Large intestine (tissue), 3 donors: ENCODE measurements at regions not wholly inside any gene's neighbourhood (a gene's known extent, or its start where the extent isn't known, plus 50 kb on each side); places are given as distances from the start of the nearest gene placed in this dataset.
"Not testable (repeated sequence)": the region's sequence is repeated elsewhere in the genome, so short reads cannot be mapped to it uniquely, and the experiment has no call there.

Experiments
- DNase-seq, 2 donors: peaks; one replicate each; pipeline versions ENCODE4 v3.0.0 to v3.0.0-alpha.2; 2013
- H3K27ac ChIP-seq: one replicate; pipeline ENCODE4 v1.5.1; 2013; ENCODE audit warnings: low read length
- H3K27me3 ChIP-seq: 2 replicates; pipeline ENCODE4 v1.6.1; 2013; ENCODE audit warnings: low read length; ENCODE audit not compliant: control insufficient read depth, insufficient read depth
- H3K36me3 ChIP-seq: 2 replicates; pipeline ENCODE4 v1.6.1; 2013; ENCODE audit warnings: low read length; ENCODE audit not compliant: control insufficient read depth, insufficient read depth
- H3K4me1 ChIP-seq: one replicate; pipeline ENCODE4 v1.6.1; 2013; ENCODE audit warnings: low read length; ENCODE audit not compliant: control insufficient read depth, insufficient read depth
- H3K4me3 ChIP-seq: one replicate; pipeline ENCODE4 v1.5.1; 2013; ENCODE audit warnings: low read length
- H3K9me3 ChIP-seq: one replicate; pipeline ENCODE4 v1.6.1; 2013; ENCODE audit warnings: mild to moderate bottlenecking, low read depth, low read length, moderate library complexity; ENCODE audit not compliant: control insufficient read depth
- WGBS: methylation state at CpG from one replicate; pipeline ENCODE4 v1.1.5; 2013; ENCODE audit warnings: low lambda C conversion rate; ENCODE audit not compliant: insufficient coverage; 5-methylcytosine and 5-hydroxymethylcytosine counted together

- DNase-seq, H3K4me3 ChIP-seq: not testable (repeated sequence)
- WGBS: no CpG with 5 or more reads among the region's 4 CpGs
Measured at GRCh38 chr3:34909679-34910078, 729.6 kb upstream of the ARPP21 start.

DNA sequence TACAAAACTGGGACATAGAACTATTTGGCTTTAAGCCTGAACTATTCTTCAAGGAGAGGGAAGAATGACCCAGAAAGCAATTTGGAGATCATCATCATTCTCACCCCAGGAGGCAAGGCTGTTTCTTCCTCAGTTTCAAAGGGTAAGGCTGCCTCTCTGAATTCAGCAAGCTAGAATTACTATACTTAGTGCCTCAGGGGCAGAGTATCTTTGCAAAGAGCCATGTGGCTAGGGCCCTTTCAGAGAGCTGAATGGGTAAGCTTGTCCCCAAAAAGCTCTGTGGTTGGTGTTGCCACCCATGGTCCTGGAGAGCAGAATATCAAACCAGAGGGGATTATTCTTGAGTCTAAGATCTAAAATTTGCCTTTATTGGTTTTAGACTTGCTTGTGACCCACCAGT is 720.3 kb upstream of the ARPP21 start:
- H3K27ac ChIP-seq: no peak overlapping the region
- H3K27me3 ChIP-seq: no peaks in the 10 kb centered on the region
- no peak overlapping the region for H3K4me3 ChIP-seq
- DNase-seq: no peak
- no peaks in the 10 kb centered on the region for H3K36me3 ChIP-seq
- no peaks in the 10 kb centered on the region for H3K4me1 ChIP-seq
- no peaks in the 10 kb centered on the region for H3K9me3 ChIP-seq

More at GRCh38 chr3:34909679-34910078, 729.6 kb upstream of the ARPP21 start:
- H3K4me1 ChIP-seq, H3K27me3 ChIP-seq, H3K36me3 ChIP-seq, H3K27ac ChIP-seq, H3K9me3 ChIP-seq: not testable (repeated sequence)

DNA sequence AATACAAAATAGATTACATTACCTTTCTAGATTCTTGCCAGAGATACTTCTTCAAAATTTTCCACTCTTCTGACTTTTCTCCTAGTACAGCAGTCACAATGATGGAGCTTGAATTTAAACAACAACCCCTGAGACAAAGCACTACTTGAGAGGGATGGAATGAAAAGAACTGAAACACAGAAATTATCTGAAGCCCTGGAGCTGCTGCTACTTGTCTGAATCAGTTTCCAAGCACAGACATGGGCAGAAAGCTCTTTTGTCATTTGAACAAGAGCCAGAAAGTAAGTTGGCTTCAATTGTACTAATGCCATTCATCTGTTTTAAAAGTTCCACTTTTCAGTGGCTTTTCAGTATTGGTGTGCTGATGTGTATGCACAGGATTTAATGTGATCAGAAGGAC is 718.5 kb upstream of the ARPP21 start:
- no peak for DNase-seq
- Histone ChIP-seq H3K9me3 (no peaks in the 10 kb centered on the region), H3K27me3 (no peaks in the 10 kb centered on the region), H3K4me3 (no peak overlapping the region), H3K4me1 (no peaks in the 10 kb centered on the region), H3K36me3 (no peaks in the 10 kb centered on the region), H3K27ac (no peak overlapping the region)

DNA sequence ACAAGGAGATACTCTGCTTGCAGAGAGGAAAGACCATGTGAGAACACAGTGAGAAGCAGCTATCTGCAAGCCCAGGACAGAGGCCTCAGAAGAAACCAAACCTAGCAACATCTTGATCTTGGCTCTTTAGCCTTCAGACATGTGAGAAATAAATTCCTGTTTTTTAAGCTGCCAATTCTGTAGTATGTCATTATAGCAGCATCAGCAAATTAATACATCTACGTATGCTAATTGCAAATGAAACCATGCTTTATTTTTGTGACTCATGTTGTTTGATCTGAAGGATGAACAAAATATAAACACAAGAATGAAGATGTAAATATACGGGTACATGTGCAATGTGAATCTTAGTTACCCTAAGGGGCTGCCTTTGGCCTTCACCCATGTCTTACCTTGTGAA is 714.4 kb upstream of the ARPP21 start:
- H3K4me3 ChIP-seq: no peak overlapping the region
- no peaks in the 10 kb centered on the region for H3K4me1 ChIP-seq
- 100% methylated on average over 1 of the region's 2 CpGs for WGBS
- DNase-seq: no peak
- no peaks in the 10 kb centered on the region for H3K27me3 ChIP-seq
- no peaks in the 10 kb centered on the region for H3K9me3 ChIP-seq
- no peaks in the 10 kb centered on the region for H3K36me3 ChIP-seq
- no peak overlapping the region for H3K27ac ChIP-seq

DNA sequence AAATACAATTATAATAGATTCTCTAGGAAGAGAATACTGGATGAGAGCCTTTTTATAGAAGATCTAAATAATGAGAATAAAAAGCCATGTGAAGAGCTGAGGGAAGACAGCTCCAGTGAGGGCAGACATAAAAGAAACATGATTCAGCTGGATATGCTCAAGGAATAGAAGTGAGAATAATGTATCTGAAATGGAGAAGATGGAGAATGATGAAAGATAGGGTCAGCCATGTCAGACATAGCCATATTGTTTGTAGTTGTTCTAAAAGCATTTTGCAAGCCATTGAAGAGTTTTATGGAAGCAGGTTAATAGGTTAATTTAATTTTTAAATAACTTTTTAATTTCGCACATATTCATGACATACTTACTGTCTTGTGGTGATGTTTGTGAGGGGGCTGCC is 713.5 kb upstream of the ARPP21 start:
- H3K4me3 ChIP-seq: no peak overlapping the region
- 100% methylated on average over 1 of the region's 1 CpG for WGBS
- H3K36me3 ChIP-seq: no peaks in the 10 kb centered on the region
- no peaks in the 10 kb centered on the region for H3K27me3 ChIP-seq
- no peak for DNase-seq
- H3K27ac ChIP-seq: no peak overlapping the region
- no peaks in the 10 kb centered on the region for H3K9me3 ChIP-seq
- no peaks in the 10 kb centered on the region for H3K4me1 ChIP-seq

- no peak overlapping the region for H3K4me3 ChIP-seq
- no peak for DNase-seq
- no peaks in the 10 kb centered on the region for H3K36me3 ChIP-seq
- no peak overlapping the region for H3K27ac ChIP-seq
- no peaks in the 10 kb centered on the region for H3K27me3 ChIP-seq
- no peaks in the 10 kb centered on the region for H3K4me1 ChIP-seq
- no peaks in the 10 kb centered on the region for H3K9me3 ChIP-seq
Measured at GRCh38 chr3:34929036-34929435, 710.3 kb upstream of the ARPP21 start.

DNA sequence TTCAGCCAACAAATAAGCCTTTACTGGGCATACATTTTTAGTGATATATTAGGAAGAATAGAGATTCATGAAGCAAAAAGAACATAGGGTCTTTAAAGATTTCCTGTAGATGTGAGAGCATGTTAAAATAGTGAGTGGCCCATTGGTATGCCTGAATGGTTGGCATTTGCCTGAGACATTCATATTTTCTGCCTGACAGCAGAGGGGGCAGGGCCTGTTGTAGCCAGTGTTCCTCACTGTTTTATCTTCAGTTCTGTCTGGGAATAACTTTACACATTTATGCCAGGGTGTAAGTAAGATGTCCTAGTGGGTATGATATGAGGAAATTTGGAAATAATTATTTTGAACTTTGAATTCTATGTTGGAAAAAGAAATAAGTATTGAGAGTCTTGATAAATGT is 704.7 kb upstream of the ARPP21 start:
- no peaks in the 10 kb centered on the region for H3K27me3 ChIP-seq
- H3K9me3 ChIP-seq: no peaks in the 10 kb centered on the region
- H3K4me1 ChIP-seq: no peaks in the 10 kb centered on the region
- no peaks in the 10 kb centered on the region for H3K36me3 ChIP-seq
- no peak overlapping the region for H3K4me3 ChIP-seq
- no peak for DNase-seq
- no peak overlapping the region for H3K27ac ChIP-seq

DNA sequence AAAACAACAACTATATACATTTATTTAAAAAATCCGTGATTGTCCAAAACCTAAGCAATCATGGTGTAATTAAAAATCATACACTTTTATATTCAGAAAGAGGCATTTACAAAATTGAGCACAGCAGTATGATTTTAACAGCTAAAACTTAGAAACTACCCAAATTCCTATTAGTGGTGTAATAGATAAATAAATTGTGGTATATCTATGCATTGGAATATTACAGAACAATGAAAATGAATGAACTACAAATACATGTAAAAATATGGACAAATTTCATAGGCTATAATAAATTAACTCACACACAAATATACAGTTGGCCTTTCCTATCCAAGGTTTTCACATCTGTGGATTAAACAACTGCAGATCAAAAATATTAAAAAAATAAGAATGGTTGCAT is 700.5 kb upstream of the ARPP21 start:
- DNase-seq: no peak
- H3K9me3 ChIP-seq: no peaks in the 10 kb centered on the region
- WGBS: 100% methylated on average over 1 of the region's 1 CpG
- H3K36me3 ChIP-seq: no peaks in the 10 kb centered on the region
- H3K27me3 ChIP-seq: no peaks in the 10 kb centered on the region
- H3K4me3 ChIP-seq: no peak overlapping the region
- H3K4me1 ChIP-seq: no peaks in the 10 kb centered on the region
- no peak overlapping the region for H3K27ac ChIP-seq

DNA sequence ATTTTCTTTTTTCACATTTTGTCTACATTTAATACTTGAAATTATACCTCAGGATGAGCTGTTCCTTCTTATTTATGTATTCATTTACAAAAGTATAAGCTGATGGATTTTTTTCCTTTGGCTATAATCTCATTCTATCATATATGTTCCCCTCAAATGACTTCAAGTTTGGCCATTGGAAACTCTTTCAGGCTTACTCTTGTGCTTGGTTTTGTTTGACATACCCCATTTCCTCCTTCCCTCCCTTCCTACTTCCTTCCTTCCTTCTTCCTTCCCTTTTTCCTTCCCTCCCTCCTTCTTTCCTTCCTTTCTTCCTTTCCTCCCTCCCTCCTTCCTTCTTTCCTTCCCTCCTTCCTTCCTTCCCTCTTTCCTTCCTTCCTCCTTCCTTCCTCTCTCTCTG is 697.1 kb upstream of the ARPP21 start:
- no peak overlapping the region for H3K4me3 ChIP-seq
- no peaks in the 10 kb centered on the region for H3K9me3 ChIP-seq
- H3K27me3 ChIP-seq: no peaks in the 10 kb centered on the region
- no peak for DNase-seq
- H3K36me3 ChIP-seq: no peaks in the 10 kb centered on the region
- H3K4me1 ChIP-seq: no peaks in the 10 kb centered on the region
- H3K27ac ChIP-seq: no peak overlapping the region

DNA sequence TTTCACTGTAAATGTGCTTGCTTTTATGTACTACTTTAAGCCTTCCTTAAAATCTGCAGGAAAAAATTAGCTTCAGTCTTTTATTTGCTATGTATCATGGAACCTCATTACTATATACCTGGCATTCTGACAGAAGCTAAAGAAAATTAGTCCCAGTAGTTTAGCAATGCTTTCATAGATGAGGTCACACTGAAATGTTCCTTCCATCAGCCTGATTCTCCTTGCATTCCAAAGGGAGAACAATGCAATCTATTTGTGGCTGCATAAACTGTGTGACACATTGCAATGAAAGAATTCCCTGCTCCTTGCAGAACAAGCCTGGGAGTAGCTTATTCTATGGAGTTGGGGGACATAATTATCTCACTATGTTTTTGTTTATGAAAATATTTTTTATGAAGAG is 691.5 kb upstream of the ARPP21 start:
- Histone ChIP-seq H3K27ac (no peak overlapping the region), H3K4me3 (no peak overlapping the region), H3K4me1 (no peaks in the 10 kb centered on the region), H3K9me3 (no peaks in the 10 kb centered on the region), H3K27me3 (no peaks in the 10 kb centered on the region), H3K36me3 (no peaks in the 10 kb centered on the region)
- DNase-seq: peak; percentile 3 to 26

DNA sequence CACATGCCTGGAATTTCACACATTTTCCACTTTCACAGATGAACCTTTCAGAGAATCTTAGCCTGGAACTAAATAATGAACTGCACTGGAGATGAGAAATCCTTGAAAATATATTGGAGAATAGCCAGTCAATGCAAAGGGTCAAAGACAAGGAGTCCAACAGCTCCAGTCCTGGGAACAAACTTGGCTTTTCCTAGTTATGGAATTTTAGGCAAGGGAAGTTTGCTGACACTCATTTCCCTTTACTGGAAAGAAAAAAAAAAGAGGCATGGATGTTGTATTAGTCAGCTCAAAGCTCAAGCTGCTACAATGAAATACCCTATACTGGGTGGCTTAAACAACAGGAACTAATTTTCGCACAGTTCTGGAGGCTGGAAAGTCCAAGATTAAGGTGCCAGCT is 690.8 kb upstream of the ARPP21 start:
- Histone ChIP-seq H3K9me3 (no peaks in the 10 kb centered on the region), H3K27me3 (no peaks in the 10 kb centered on the region), H3K4me3 (no peak overlapping the region), H3K36me3 (no peaks in the 10 kb centered on the region), H3K27ac (no peak overlapping the region), H3K4me1 (no peaks in the 10 kb centered on the region)
- DNase-seq: no peak
- no CpG with 5 or more reads among the region's 1 CpG for WGBS

- H3K36me3 ChIP-seq: no peaks in the 10 kb centered on the region
- no CpG with 5 or more reads among the region's 1 CpG for WGBS
Measured at GRCh38 chr3:34955680-34956079, 683.6 kb upstream of the ARPP21 start.

More at GRCh38 chr3:34955680-34956079, 683.6 kb upstream of the ARPP21 start:
- H3K4me3 ChIP-seq: no peak overlapping the region
- no peaks in the 10 kb centered on the region for H3K27me3 ChIP-seq
- no peak overlapping the region for H3K27ac ChIP-seq
- H3K9me3 ChIP-seq: no peaks in the 10 kb centered on the region
- no peaks in the 10 kb centered on the region for H3K4me1 ChIP-seq
- no peak for DNase-seq
